ENCODE measurements at regions not wholly inside any gene's neighbourhood (a gene's known extent, or its start where the extent isn't known, plus 50 kb on each side); places are given as distances from the start of the nearest gene placed in this dataset.

DNA sequence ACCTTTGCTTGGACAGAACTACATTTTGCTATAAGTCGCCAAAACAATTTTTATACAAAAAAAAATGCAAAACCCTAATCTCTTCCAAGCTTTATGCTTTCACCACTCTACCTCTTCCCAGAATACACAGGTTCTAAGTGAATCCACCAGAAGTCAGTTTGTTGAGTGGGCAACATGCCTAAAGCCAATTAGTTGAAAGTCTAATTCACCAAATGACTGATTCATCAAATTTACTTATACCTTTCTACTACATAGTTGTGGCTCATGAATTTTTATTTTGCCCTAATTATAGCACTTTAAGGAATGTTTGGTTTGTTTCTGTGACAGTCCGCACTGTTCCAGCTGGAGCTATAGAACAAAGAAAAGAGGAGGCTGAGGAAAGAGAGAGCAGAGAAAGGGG, 265.9 kb upstream of the TGFBR2 start:
- TF ChIP-seq POLR2A (IDR thresholded peaks at IDR 0.05) = no peak
- TF ChIP-seq, protein P1, sequence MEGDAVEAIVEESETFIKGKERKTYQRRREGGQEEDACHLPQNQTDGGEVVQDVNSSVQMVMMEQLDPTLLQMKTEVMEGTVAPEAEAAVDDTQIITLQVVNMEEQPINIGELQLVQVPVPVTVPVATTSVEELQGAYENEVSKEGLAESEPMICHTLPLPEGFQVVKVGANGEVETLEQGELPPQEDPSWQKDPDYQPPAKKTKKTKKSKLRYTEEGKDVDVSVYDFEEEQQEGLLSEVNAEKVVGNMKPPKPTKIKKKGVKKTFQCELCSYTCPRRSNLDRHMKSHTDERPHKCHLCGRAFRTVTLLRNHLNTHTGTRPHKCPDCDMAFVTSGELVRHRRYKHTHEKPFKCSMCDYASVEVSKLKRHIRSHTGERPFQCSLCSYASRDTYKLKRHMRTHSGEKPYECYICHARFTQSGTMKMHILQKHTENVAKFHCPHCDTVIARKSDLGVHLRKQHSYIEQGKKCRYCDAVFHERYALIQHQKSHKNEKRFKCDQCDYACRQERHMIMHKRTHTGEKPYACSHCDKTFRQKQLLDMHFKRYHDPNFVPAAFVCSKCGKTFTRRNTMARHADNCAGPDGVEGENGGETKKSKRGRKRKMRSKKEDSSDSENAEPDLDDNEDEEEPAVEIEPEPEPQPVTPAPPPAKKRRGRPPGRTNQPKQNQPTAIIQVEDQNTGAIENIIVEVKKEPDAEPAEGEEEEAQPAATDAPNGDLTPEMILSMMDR (IDR thresholded peaks at IDR 0.05) = no peak
- no peak for TF ChIP-seq POLR2AphosphoS5 (IDR thresholded peaks at IDR 0.05)
